Colonic mucosa (tissue), 4 donors: ENCODE measurements at regions not wholly inside any gene's neighbourhood (a gene's known extent, or its start where the extent isn't known, plus 50 kb on each side); places are given as distances from the start of the nearest gene placed in this dataset.

Experiments
- DNase-seq: peaks from one replicate; pipeline ENCODE4 v3.0.0-alpha.2; 2020
- H3K27ac ChIP-seq: fragments of 200-600 bp; one replicate; pipeline ENCODE4 v1.8.0; 2021
- H3K27me3 ChIP-seq: fragments of 200-600 bp; one replicate; pipeline ENCODE4 v1.8.0; 2021
- H3K36me3 ChIP-seq: fragments of 200-600 bp; one replicate; pipeline ENCODE4 v1.8.0; 2021
- H3K4me1 ChIP-seq: fragments of 200-600 bp; one replicate; pipeline ENCODE4 v1.8.0; 2021; ENCODE audit warnings: mild to moderate bottlenecking
- H3K4me3 ChIP-seq: fragments of 200-600 bp; one replicate; pipeline ENCODE4 v1.8.0; 2021
- H3K9ac ChIP-seq, 2 donors: one replicate each; pipeline ENCODE4 v1.7.0; 2013; ENCODE audit warnings: control low read depth in 2 of 2, low read depth in 2 of 2, low read length in 2 of 2
- H3K9me3 ChIP-seq: fragments of 200-600 bp; one replicate; pipeline ENCODE4 v1.8.0; 2021
- CTCF ChIP-seq: fragments of 200-600 bp; IDR thresholded peaks from one replicate; pipeline ENCODE4 v1.8.0; 2022; ENCODE audit warnings: antibody characterized with exemption, mild to moderate bottlenecking
- intact Hi-C: fragments of 100-400 bp; cut with DNase I; formaldehyde crosslinking; loops from one replicate; pipeline ENCODE4 v1.14.1; 2022
- donor health status: healthy.
- donor health status: DM: no; HTN: no; CAD: no.
- donor health status: DM: no; HTN: no; CAD: no.

DNA sequence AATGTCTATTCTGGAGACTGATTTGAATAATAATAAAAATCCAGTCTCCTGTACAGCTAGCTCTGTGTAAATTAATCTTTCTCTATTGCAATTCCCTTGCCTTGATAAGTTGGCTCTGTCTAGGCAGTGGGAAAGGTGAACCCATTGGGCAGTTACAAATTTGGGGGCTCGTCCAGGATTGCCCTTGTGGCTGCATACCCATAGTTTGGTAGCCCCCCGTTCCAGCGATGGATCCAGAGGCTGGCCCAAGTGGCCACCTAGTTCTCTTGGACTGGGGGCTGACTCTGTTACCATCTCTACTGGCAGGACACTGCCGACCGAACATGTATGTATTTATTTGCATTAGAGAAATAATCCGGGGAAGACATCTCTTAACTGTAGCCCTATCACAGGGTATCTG lies 326.2 kb upstream of the PDGFD start:
- no peak for DNase-seq
- H3K9me3 ChIP-seq = no peaks in the 10 kb centered on the region
- H3K27ac ChIP-seq = no peak overlapping the region

DNA sequence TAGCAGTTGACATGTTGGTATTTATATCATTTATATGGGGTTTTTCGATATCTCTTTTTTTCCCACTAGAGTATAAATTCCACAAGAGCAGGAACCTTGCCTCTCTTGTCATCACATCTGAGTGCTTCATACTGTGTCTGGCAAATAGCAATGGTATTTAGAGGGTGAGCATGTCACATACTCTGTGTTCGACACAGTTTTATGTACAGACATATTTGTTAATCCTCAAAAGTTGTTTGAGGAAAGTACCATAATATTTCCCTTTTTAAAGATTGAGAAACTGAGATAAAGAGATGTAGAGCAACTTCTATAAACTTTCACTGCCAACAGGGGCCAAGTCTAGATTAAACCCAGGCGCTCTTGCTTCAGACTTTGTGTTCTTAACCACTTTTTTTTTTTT lies 324.6 kb upstream of the PDGFD start:
- Histone ChIP-seq H3K27me3 (no peaks in the 10 kb centered on the region), H3K9ac (no peak overlapping the region), H3K36me3 (no peaks in the 10 kb centered on the region), H3K9me3 (no peaks in the 10 kb centered on the region), H3K27ac (no peak overlapping the region), H3K4me3 (no peak overlapping the region), H3K4me1 (no peaks in the 10 kb centered on the region)
- no peak for DNase-seq
- intact Hi-C loops = no loop called here
- no peak for TF ChIP-seq CTCF

More for the DNA sequence above, 326.2 kb upstream of the PDGFD start:
- Histone ChIP-seq H3K4me1 (no peaks in the 10 kb centered on the region), H3K27me3 (no peaks in the 10 kb centered on the region), H3K36me3 (no peaks in the 10 kb centered on the region), H3K4me3 (no peak overlapping the region), H3K9ac (no peak overlapping the region)
- no peak for TF ChIP-seq CTCF
- intact Hi-C loops = no loop called here

DNA sequence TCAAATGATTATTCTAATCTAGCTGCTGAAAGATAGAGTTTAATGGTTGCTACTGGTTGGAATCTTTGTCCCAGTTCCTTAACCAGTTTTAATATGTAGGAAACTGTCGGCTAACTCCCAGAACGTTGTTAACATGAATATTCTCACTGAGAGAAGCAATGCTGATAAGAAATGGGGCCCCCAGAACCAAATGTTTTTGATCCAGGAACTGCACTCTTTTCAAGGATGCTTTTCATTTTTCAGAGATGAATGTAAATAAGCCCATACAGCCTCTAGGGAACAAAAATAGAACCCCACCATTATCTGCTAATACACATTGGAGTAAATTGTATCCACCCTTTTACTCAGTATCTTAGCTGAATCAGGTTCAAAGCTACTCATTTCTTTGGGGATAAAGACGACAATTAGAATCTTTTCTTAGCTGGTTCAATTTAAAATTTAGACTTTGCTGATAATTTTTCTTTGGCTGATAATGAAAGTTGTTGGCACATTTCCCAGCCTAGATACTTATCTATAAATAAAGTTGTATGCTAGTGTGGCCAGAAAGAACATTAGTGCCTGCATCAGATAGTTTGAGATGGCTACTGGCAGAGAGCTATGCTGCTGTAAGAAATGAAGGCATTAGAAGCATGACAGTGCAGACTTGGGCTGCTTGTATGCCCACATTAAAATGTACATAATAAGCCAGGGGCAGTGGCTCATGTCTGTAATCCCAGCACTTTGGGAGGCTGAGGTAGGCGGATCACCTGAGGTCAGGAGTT lies 323.3 kb upstream of the PDGFD start:
- Histone ChIP-seq H3K27ac (no peak overlapping the region), H3K4me1 (no peaks in the 10 kb centered on the region), H3K4me3 (no peak overlapping the region), H3K9ac (no peak overlapping the region), H3K9me3 (no peaks in the 10 kb centered on the region), H3K36me3 (no peaks in the 10 kb centered on the region), H3K27me3 (no peaks in the 10 kb centered on the region)
- intact Hi-C loops = no loop called here
- no peak for DNase-seq
- TF ChIP-seq CTCF = no peak

DNA sequence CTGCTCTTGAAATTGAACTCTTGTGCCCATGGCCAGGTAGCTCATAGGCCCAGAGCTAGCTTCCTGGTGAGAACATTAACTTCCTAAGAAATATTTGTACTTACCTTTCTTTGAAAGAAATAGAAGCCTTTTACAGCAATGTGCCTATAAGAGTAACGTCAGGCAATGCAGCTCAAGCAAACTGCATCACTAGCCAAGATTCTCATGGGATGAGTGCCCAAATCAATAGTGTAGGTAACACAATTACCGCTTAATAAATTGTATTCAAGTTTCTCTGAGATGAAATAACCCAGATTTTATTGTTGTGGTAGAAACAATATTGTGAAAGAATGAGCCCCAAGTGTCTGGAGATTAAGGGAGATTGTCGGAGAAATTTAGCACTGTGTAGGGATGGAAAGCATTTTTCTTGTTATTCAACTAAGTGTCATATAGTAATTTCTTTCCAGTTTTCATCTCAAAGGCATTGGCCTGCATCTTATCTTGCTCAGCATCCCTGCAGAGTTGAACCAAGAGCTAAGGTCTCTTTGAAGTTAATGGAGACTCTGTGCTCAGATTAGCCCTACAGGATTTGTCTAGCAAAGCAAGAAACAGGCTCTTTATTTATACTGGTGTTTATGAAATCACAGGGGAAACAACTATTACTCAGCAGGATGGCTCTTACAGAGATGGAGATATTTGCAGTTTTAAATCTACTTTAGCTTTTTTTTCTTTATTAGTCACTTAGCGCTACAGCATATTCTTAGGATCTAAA lies 321.0 kb upstream of the PDGFD start:
- no peaks in the 10 kb centered on the region for H3K9me3 ChIP-seq
- no peak overlapping the region for H3K9ac ChIP-seq
- H3K36me3 ChIP-seq = no peaks in the 10 kb centered on the region
- no peak for TF ChIP-seq CTCF
- H3K4me1 ChIP-seq = no peaks in the 10 kb centered on the region
- intact Hi-C loops = no loop called here
- no peaks in the 10 kb centered on the region for H3K27me3 ChIP-seq
- no peak for DNase-seq
- H3K27ac ChIP-seq = no peak overlapping the region
- H3K4me3 ChIP-seq = no peak overlapping the region

DNA sequence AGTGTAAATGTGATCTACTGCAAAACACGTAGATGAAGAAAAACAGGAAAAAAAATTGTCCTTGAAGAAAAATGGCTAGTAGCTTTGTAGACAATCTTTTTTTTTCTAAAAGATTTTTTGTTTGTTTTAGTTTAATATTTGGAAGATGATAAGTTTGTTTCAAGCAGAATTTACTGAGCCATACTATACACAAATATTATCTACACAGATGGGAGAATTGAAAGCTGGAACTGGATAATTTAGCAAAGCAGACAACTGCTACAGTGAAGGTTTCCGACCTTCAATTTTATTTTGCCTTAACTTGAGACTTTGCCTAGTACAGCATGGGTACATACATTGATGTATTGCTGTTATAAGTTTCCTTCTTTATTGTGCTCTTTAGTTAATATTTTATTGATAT lies 313.0 kb upstream of the PDGFD start:
- H3K4me3 ChIP-seq = no peak overlapping the region
- no peak for DNase-seq
- no peaks in the 10 kb centered on the region for H3K4me1 ChIP-seq
- H3K9ac ChIP-seq = no peak overlapping the region
- no peaks in the 10 kb centered on the region for H3K9me3 ChIP-seq
- no peaks in the 10 kb centered on the region for H3K36me3 ChIP-seq
- no peak overlapping the region for H3K27ac ChIP-seq
- intact Hi-C loops = no loop called here
- no peak for TF ChIP-seq CTCF
- no peaks in the 10 kb centered on the region for H3K27me3 ChIP-seq
